ENCODE measurements at regions not wholly inside any gene's neighbourhood (a gene's known extent, or its start where the extent isn't known, plus 50 kb on each side); places are given as distances from the start of the nearest gene placed in this dataset.

GRCh38 chr2:72078773-72079172 is 68.9 kb downstream of the CYP26B1 start:
- CTCF ChIA-PET (ENCODE audit: low intra/inter-chr PET ratio, low total read pairs) = no interaction called here
- no peak for DNase-seq (ENCODE audit: low spot score)
- TF ChIP-seq ETV5 (CRISPR knock-in tag; IDR thresholded peaks at IDR 0.05; ENCODE audit: borderline replicate concordance) = 0 out of 2 replicates have a peak, but pooled peaks have one; percentile 18
- TF ChIP-seq TAF1 (CRISPR knock-in tag; IDR thresholded peaks at IDR 0.05) = 0 out of 2 replicates have a peak, but pooled peaks have one; percentile 11
- 0 out of 2 replicates have a peak, but pooled peaks have one; percentile 10 for TF ChIP-seq MYC (CRISPR knock-in tag; IDR thresholded peaks at IDR 0.05; ENCODE audit: borderline replicate concordance)
- TF ChIP-seq ZNF503 (CRISPR knock-in tag; IDR thresholded peaks at IDR 0.05) = 0 out of 2 replicates have a peak, but pooled peaks have one; percentile 17
- TF ChIP-seq MNT (IDR thresholded peaks at IDR 0.05) = peak; percentile 90
- no peak for TF ChIP-seq ZNF160 (CRISPR knock-in tag; IDR thresholded peaks at IDR 0.05)
- TF ChIP-seq ZNF788 (CRISPR knock-in tag; IDR thresholded peaks at IDR 0.05; ENCODE audit: borderline replicate concordance) = 0 out of 2 replicates have a peak, but pooled peaks have one; percentile 42
- TF ChIP-seq EZH2 (conservative IDR thresholded peaks at IDR 0.05; ENCODE audit: low read depth, low read length) = no peak
- 0 out of 2 replicates have a peak, but pooled peaks have one; percentile 8 for TF ChIP-seq HOXA3 (CRISPR knock-in tag; IDR thresholded peaks at IDR 0.05)
- no peak for TF ChIP-seq JUN (CRISPR knock-in tag; IDR thresholded peaks at IDR 0.05)
- TF ChIP-seq FOXO1 (CRISPR knock-in tag; IDR thresholded peaks at IDR 0.05) = peak; percentile 30; the same call in 1 of the 2 replicates
- TF ChIP-seq ZNF850 (CRISPR knock-in tag; conservative IDR thresholded peaks at IDR 0.05) = no peak
- TF ChIP-seq ZNF275 (CRISPR knock-in tag; IDR thresholded peaks at IDR 0.05; ENCODE audit: borderline replicate concordance) = no peak
- 0 out of 2 replicates have a peak, but pooled peaks have one; percentile 31 for TF ChIP-seq ZNF646 (CRISPR knock-in tag; IDR thresholded peaks at IDR 0.05)

More at GRCh38 chr2:72078773-72079172, 68.9 kb downstream of the CYP26B1 start:
- Histone ChIP-seq H3K4me2 (ENCODE audit: low read depth, low read length) (peak overlapping the region; percentile 78; the same call in 1 of the 2 replicates), H3K79me2 (ENCODE audit: insufficient read depth, low read length) (no peaks in the 10 kb centered on the region), H3K9me3 (ENCODE audit: low read length) (peaks cover 7% of the 10 kb centered on the region; the same call in 1 of the 2 replicates), H4K20me1 (ENCODE audit: insufficient read depth, low read length) (no peaks in the 10 kb centered on the region; the same call in none of the 2 replicates), H3K36me3 (replicated peaks in 1 of 2; ENCODE audit: control insufficient read depth in 1 of 2, insufficient read depth in 2 of 2, low read length in 2 of 2) (no peaks in the 10 kb centered on the region), H3K27ac (ENCODE audit: extremely low read length, insufficient read depth, low read length) (no peak overlapping the region), H2AFZ (ENCODE audit: low read length) (no peak overlapping the region), H3K27me3 (ENCODE audit: control insufficient read depth in 1 of 2, insufficient read depth in 2 of 2, low read length in 2 of 2) (peaks cover 12 to 77% of the 10 kb centered on the region in 2 experiments; a peak in 4 of 5 replicates), H3K4me1 (ENCODE audit: insufficient read depth, low read length) (peaks cover 36% of the 10 kb centered on the region), H3K9ac (ENCODE audit: insufficient read depth, low read depth, low read length) (no peak overlapping the region), H3K4me3 (replicated peaks in 1 of 3; ENCODE audit: insufficient read depth in 1 of 3, low read depth in 2 of 3, low read length in 3 of 3) (no peak overlapping the region; a peak in 1 of 6 replicates)
- WGBS (ENCODE audit: low lambda C conversion rate) = 59% methylated on average over 3 of the region's 6 CpGs
- intact Hi-C loops (cut with micrococcal nuclease; ENCODE audit: unreplicated experiment) (no loop called here), in situ Hi-C loops (cut with HindIII; ENCODE audit: extremely low pct_ligation_motif_present, low pct_unique_long_range_greater_than_20kb) (no loop called here)
- ATAC-seq (no peak), FAIRE-seq (no peak)
- no TSS peak for BruUV-seq (replicated peaks)
- POLR2A ChIA-PET = no interaction called here

Measured in HepG2 (cell line).